ENCODE measurements at regions not wholly inside any gene's neighbourhood (a gene's known extent, or its start where the extent isn't known, plus 50 kb on each side); places are given as distances from the start of the nearest gene placed in this dataset.

GRCh38 chr14:80446356-80446755 lies 235.1 kb upstream of the DIO2 start:
- no peak for ATAC-seq
- H3K4me3 Mint-ChIP-seq, result no peak overlapping the region
- DNase-seq, result no peak
- H3K27me3 Mint-ChIP-seq, result no peaks in the 10 kb centered on the region
- POLR2A ChIA-PET, result no interaction called here
- no peaks in the 10 kb centered on the region for H3K4me1 Mint-ChIP-seq
- H3K27ac Mint-ChIP-seq, result no peak overlapping the region
- H3K36me3 Mint-ChIP-seq, result peaks cover 0 to 4% (median 3%) of the 10 kb centered on the region in 3 donors
- H3K9me3 Mint-ChIP-seq, result peaks cover 0 to 21% (median 6%) of the 10 kb centered on the region in 9 donors

DNA sequence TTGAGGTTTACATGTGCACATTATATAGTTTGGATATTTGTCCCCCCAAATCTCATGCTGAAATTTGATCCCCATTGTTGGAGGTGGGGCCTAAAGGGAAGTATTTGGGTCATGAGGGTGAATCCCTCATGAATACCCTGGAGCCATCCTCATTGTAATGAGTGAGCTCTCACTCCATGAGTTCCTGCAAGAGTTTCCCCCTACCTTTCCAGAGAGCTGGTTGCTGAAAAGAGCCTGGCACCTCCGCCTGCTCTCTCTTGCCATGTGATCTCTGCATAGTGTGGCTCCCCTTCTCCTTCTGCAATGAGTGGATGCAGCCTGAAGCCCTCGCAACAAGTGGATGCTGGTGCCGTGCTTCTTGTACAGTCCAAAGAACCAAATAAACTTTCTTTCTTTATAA lies 234.3 kb upstream of the DIO2 start:
- DNase-seq, result no peak
- peaks cover 0 to 4% (median 0%) of the 10 kb centered on the region in 3 donors for H3K36me3 Mint-ChIP-seq
- ATAC-seq, result no peak
- H3K4me3 Mint-ChIP-seq, result no peak overlapping the region
- no peaks in the 10 kb centered on the region for H3K27me3 Mint-ChIP-seq
- H3K4me1 Mint-ChIP-seq, result no peaks in the 10 kb centered on the region
- POLR2A ChIA-PET, result no interaction called here
- no peak overlapping the region for H3K27ac Mint-ChIP-seq
- peaks cover 2 to 18% (median 5%) of the 10 kb centered on the region in 9 donors for H3K9me3 Mint-ChIP-seq

DNA sequence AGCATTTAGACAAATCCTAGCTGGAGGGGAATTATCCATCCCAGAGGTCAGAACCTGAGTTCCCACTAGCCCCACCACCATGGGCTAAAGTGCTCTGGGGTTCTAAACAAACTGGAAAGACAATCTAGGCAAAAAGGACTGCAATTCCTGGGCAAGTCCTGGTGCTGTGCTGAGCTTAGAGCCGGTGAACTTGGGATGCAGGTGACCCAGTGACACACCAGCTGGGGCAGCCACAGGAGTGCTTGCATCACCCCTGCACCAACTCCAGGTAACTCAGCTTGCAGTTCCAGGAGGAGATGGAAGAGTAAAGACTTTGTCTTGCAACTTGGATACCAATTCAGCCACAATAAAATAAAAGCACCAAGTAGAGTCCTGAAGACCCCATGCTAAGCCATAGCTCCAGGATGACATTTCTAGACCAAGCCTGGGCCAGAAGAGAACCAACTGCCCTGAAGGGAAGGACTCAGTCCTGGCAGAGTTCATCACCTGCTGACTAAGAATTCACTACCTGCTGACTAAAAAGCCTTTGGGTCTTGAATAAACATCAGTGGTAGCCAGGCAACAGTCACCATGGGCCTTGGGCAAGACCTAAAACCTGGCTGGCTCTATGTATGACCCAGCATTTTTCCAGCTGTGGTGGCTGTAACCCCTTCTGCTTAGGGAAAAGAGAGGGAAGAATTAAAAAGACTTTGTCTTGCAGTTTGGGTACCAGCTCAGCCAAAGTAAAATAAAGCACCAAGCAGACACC lies 223.4 kb upstream of the DIO2 start:
- POLR2A ChIA-PET, result no interaction called here
- H3K27ac Mint-ChIP-seq, result no peak overlapping the region
- H3K4me3 Mint-ChIP-seq, result no peak overlapping the region
- H3K4me1 Mint-ChIP-seq, result peaks cover 0 to 1% (median 0%) of the 10 kb centered on the region in 4 donors
- peaks cover 0 to 3% (median 0%) of the 10 kb centered on the region in 5 donors for H3K27me3 Mint-ChIP-seq
- no peak for DNase-seq
- peaks cover 7 to 48% (median 17%) of the 10 kb centered on the region in 9 donors for H3K9me3 Mint-ChIP-seq
- peaks cover 0 to 21% (median 0%) of the 10 kb centered on the region in 3 donors for H3K36me3 Mint-ChIP-seq
- ATAC-seq, result no peak

DNA sequence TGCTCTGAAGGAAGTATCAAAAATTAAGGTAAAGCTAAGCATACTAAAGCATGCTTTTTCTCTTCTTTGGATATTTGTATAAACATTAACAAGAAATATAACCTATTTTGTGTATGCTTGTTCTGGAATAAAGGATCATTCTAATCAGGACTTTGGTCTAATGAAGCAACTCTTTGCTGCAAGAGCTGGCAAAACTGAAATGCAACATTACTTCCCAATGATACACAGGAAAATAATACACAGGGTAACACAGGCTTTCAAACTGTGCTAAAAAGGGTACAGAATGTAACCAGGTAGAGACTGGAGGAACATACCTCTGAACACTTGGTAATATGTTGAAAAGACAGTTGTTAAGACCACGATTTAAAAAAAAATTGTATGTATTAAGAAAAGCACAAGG lies 222.5 kb upstream of the DIO2 start:
- peaks cover 0 to 11% (median 0%) of the 10 kb centered on the region in 3 donors for H3K36me3 Mint-ChIP-seq
- POLR2A ChIA-PET, result no interaction called here
- H3K4me1 Mint-ChIP-seq, result peaks cover 0 to 1% (median 0%) of the 10 kb centered on the region in 4 donors
- ATAC-seq (no peak), DNase-seq (no peak)
- H3K4me3 Mint-ChIP-seq, result no peak overlapping the region
- H3K9me3 Mint-ChIP-seq, result peaks cover under 1 to 39% (median 10%) of the 10 kb centered on the region in 9 donors
- H3K27me3 Mint-ChIP-seq, result peaks cover 0 to 3% (median 0%) of the 10 kb centered on the region in 5 donors
- H3K27ac Mint-ChIP-seq, result no peak overlapping the region

DNA sequence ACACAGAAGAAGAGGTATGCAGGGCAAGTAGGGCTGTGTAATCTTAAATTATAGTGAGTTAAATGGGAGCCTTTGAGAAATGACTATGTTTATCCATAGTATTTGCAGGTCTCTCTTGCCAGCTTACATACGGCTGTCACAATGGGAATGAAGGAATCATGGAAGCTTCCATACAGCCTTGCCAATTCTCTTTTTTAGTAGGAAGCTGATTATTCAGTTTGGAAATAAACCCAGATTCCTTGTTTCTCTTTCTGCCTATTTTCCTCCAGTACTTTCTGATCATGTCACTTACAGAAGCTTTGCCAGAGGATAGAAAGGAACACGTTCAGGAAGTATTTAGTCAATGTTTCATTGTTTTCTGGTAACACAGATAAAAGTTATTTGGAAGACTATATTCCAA lies 217.4 kb upstream of the DIO2 start:
- Mint-ChIP-seq H3K36me3 (no peaks in the 10 kb centered on the region), H3K4me3 (no peak overlapping the region), H3K4me1 (peaks cover 0 to 1% (median 0%) of the 10 kb centered on the region in 4 donors), H3K9me3 (peaks cover 0 to 4% (median 0%) of the 10 kb centered on the region in 9 donors), H3K27ac (no peak overlapping the region), H3K27me3 (peaks cover 0 to 3% (median 0%) of the 10 kb centered on the region in 5 donors)
- POLR2A ChIA-PET, result no interaction called here
- ATAC-seq, result no peak
- DNase-seq, result no peak

DNA sequence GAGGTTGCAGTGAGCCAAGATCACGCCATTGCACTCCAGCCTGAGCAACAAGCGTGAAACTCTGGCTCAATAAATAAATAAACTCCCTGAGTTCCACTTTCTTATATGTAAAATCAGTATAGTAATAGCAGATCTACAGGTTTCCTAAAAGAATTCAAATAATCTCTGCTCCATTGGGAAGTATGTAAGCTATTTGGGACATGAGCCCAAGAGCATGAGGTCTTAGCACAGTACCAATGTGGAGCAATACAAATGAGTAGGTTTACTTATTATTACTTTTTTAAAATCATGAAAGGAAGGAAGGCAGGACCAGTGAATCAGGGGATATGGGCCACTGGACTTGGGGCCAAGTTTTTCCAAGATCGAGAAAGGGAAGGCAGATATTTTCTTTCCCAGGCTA lies 216.9 kb upstream of the DIO2 start:
- peaks cover 0 to 1% (median 0%) of the 10 kb centered on the region in 4 donors for H3K4me1 Mint-ChIP-seq
- H3K27me3 Mint-ChIP-seq, result peaks cover 0 to 3% (median 0%) of the 10 kb centered on the region in 5 donors
- peak overlapping the region in 1 of 10 donors; percentile 65 for H3K27ac Mint-ChIP-seq
- ATAC-seq (no peak), DNase-seq (no peak)
- POLR2A ChIA-PET, result no interaction called here
- peaks cover 0 to 4% (median 0%) of the 10 kb centered on the region in 9 donors for H3K9me3 Mint-ChIP-seq
- no peaks in the 10 kb centered on the region for H3K36me3 Mint-ChIP-seq
- no peak overlapping the region for H3K4me3 Mint-ChIP-seq

DNA sequence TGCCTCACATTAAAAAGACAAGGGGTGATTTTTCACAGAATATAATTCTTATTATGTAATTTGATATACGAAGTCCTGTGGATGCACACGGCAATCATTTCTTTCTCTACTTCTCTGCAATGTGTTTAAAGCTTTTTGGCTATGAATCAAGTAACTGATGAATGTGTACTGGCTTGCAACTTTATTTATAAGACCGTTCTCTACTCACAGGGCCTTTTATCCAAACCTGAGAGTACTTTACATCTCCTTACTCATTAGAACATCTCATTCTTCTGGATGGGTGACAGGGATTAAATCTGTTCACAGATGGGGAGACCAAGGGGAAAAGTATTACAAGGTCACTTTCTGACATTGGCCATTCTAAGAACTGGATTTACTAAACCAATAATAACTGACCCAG lies 215.8 kb upstream of the DIO2 start:
- Mint-ChIP-seq H3K36me3 (no peaks in the 10 kb centered on the region), H3K27me3 (peaks cover 0 to 3% (median 0%) of the 10 kb centered on the region in 5 donors), H3K4me3 (no peak overlapping the region), H3K27ac (no peak overlapping the region), H3K9me3 (no peaks in the 10 kb centered on the region), H3K4me1 (peaks cover 0 to 1% (median 0%) of the 10 kb centered on the region in 4 donors)
- POLR2A ChIA-PET, result no interaction called here
- ATAC-seq, result no peak
- DNase-seq, result no peak

- H3K4me3 Mint-ChIP-seq, result no peak overlapping the region
- H3K27ac Mint-ChIP-seq, result no peak overlapping the region
- ATAC-seq, result no peak
These were observed 215.4 kb upstream of the DIO2 start for GRCh38 chr14:80426683-80427082.

DNA sequence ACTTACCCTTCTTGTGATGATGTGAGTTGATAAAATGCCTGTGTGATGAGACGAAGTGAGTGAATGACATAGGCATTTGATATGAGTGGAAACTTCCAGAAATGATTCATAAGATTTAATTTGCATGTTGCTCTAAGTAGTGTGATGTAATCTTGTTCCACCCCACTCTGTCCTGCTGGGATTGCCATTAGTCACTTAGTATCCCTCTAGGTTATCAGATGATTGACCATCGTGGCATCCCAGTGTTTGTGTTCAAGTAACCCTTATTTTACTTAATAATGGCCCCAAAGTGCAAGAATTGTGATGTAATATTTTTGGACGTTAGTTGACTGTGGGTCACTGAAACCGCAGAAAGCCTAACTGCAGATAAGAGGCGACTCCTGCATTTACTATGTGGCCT lies 214.4 kb upstream of the DIO2 start:
- POLR2A ChIA-PET, result no interaction called here
- Mint-ChIP-seq H3K27ac (no peak overlapping the region), H3K27me3 (no peaks in the 10 kb centered on the region), H3K36me3 (no peaks in the 10 kb centered on the region), H3K9me3 (no peaks in the 10 kb centered on the region), H3K4me1 (no peaks in the 10 kb centered on the region), H3K4me3 (no peak overlapping the region)
- DNase-seq (no peak), ATAC-seq (no peak)

More at GRCh38 chr14:80426683-80427082, 215.4 kb upstream of the DIO2 start:
- no peak for DNase-seq
- Mint-ChIP-seq H3K27me3 (peaks cover 0 to 2% (median 0%) of the 10 kb centered on the region in 5 donors), H3K9me3 (no peaks in the 10 kb centered on the region), H3K36me3 (no peaks in the 10 kb centered on the region), H3K4me1 (peaks cover 0 to 1% (median 0%) of the 10 kb centered on the region in 4 donors)
- POLR2A ChIA-PET, result no interaction called here

- no peaks in the 10 kb centered on the region for H3K36me3 Mint-ChIP-seq
- no peaks in the 10 kb centered on the region for H3K4me1 Mint-ChIP-seq
- no peak for DNase-seq
- POLR2A ChIA-PET, result no interaction called here
- H3K27me3 Mint-ChIP-seq, result peaks cover 0 to 1% (median 0%) of the 10 kb centered on the region in 5 donors
- H3K4me3 Mint-ChIP-seq, result no peak overlapping the region
- H3K9me3 Mint-ChIP-seq, result peaks cover 0 to 9% (median 0%) of the 10 kb centered on the region in 9 donors
- no peak for ATAC-seq
- no peak overlapping the region for H3K27ac Mint-ChIP-seq
These were observed 208.5 kb upstream of the DIO2 start for GRCh38 chr14:80419769-80420168.

DNA sequence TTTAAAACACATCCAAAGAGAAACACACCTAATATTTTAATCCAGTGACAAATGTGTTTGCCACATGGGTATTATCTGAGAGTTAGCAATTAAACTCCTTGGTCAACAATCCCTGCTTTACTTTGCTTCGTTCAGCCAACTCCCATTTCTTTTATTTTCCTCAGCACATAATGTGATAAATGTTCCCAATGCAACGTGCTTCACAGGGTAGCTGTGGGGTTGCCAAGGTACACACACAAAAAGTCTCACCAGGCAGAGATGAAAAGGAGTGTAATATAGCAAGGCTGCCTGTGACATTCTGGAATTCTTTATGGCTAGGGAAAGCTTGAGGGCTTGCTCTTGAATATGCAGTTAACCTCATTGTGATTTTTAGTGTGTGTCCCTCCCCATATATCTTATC lies 208.0 kb upstream of the DIO2 start:
- ATAC-seq (no peak), DNase-seq (no peak)
- Mint-ChIP-seq H3K27me3 (peaks cover 0 to 1% (median 0%) of the 10 kb centered on the region in 5 donors), H3K4me1 (no peaks in the 10 kb centered on the region), H3K27ac (no peak overlapping the region), H3K36me3 (no peaks in the 10 kb centered on the region), H3K4me3 (no peak overlapping the region), H3K9me3 (peaks cover 0 to 9% (median 0%) of the 10 kb centered on the region in 9 donors)
- POLR2A ChIA-PET, result no interaction called here

DNA sequence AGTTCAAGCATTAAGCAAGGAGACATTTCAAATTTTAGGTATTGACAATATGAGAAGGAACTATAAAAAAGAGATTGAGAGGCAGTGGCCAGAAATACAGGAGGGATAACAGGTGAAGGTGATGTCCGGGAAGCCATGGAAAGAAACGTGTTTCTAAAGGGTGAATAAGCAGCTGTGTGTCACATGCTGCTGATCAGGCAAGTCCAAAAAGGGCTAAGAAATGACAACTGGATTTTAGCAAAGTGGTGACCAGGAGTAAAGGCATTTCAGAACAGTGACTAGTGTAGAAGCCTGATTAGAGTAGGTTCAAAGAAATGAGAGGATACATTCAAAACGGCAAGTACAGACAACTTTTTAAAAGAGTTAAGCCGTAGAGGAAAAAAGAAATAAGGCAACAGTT lies 204.3 kb upstream of the DIO2 start:
- H3K9me3 Mint-ChIP-seq, result peaks cover 0 to 9% (median 0%) of the 10 kb centered on the region in 9 donors
- H3K4me3 Mint-ChIP-seq, result no peak overlapping the region
- no peak overlapping the region for H3K27ac Mint-ChIP-seq
- DNase-seq (no peak), ATAC-seq (no peak)
- no peaks in the 10 kb centered on the region for H3K4me1 Mint-ChIP-seq
- no peaks in the 10 kb centered on the region for H3K36me3 Mint-ChIP-seq
- POLR2A ChIA-PET, result no interaction called here
- H3K27me3 Mint-ChIP-seq, result peaks cover 0 to 3% (median 1%) of the 10 kb centered on the region in 5 donors

DNA sequence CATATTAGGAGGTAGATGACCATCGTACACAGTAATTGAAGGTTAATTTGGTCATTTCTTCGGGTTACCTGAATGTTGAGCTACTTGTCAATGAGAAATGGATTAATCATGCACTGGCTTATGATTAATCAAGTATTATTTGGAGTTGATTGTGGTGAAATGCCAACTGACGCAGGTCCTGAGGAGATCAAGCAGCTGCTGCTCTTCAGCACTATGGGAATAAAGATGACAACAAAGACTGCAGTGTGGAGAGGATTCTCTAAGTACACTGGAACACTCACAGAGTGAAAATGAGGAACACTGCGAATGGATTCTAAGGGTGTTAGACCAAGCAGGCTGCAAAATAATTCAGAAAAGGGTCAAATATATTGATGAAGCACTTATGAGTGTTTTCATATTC lies 202.8 kb upstream of the DIO2 start:
- no peak for ATAC-seq
- Mint-ChIP-seq H3K9me3 (peaks cover 0 to 13% (median 1%) of the 10 kb centered on the region in 9 donors), H3K4me3 (no peak overlapping the region), H3K27ac (no peak overlapping the region), H3K27me3 (peaks cover 0 to 3% (median 1%) of the 10 kb centered on the region in 5 donors), H3K4me1 (no peaks in the 10 kb centered on the region), H3K36me3 (no peaks in the 10 kb centered on the region)
- DNase-seq, result no peak
- POLR2A ChIA-PET, result no interaction called here

GRCh38 chr14:80404413-80404812 lies 193.1 kb upstream of the DIO2 start:
- POLR2A ChIA-PET, result no interaction called here
- H3K4me1 Mint-ChIP-seq, result no peaks in the 10 kb centered on the region
- DNase-seq (no peak), ATAC-seq (no peak)
- H3K9me3 Mint-ChIP-seq, result peaks cover 0 to 14% (median 0%) of the 10 kb centered on the region in 9 donors
- H3K36me3 Mint-ChIP-seq, result no peaks in the 10 kb centered on the region
- peaks cover 0 to 9% (median 0%) of the 10 kb centered on the region in 5 donors for H3K27me3 Mint-ChIP-seq
- no peak overlapping the region for H3K4me3 Mint-ChIP-seq
- no peak overlapping the region for H3K27ac Mint-ChIP-seq

Measured in naive thymus-derived CD8-positive, alpha-beta T cell (primary cell).